ENCODE measurements at regions not wholly inside any gene's neighbourhood (a gene's known extent, or its start where the extent isn't known, plus 50 kb on each side); places are given as distances from the start of the nearest gene placed in this dataset.

GRCh38 chr10:28959850-28960501 lies 282.7 kb downstream of the BAMBI start:
- DNase-seq (ENCODE audit: low read depth in 1 of 2, low spot score in 1 of 2), result no peak
- in situ Hi-C loops (cut with HindIII; ENCODE audit: low pct_unique_long_range_greater_than_20kb, low sequenced_read_pairs), result no loop called here
- TF ChIP-seq JUND (IDR thresholded peaks at IDR 0.05; ENCODE audit: low read depth), result no peak

GRCh38 chr10:28962768-28963167 lies 285.4 kb downstream of the BAMBI start:
- no peak for DNase-seq (ENCODE audit: low read depth in 1 of 2, low spot score in 1 of 2)
- in situ Hi-C loops (cut with HindIII; ENCODE audit: low pct_unique_long_range_greater_than_20kb, low sequenced_read_pairs), result no loop called here
- TF ChIP-seq JUND (IDR thresholded peaks at IDR 0.05; ENCODE audit: low read depth), result no peak

- in situ Hi-C loops (cut with HindIII; ENCODE audit: low pct_unique_long_range_greater_than_20kb, low sequenced_read_pairs), result no loop called here
- no peak for TF ChIP-seq JUND (IDR thresholded peaks at IDR 0.05; ENCODE audit: low read depth)
- no peak for DNase-seq (ENCODE audit: low read depth in 1 of 2, low spot score in 1 of 2)
These were observed 286.4 kb downstream of the BAMBI start for GRCh38 chr10:28963539-28964221.

GRCh38 chr10:28965937-28966336 lies 288.6 kb downstream of the BAMBI start:
- TF ChIP-seq JUND (IDR thresholded peaks at IDR 0.05; ENCODE audit: low read depth), result no peak
- DNase-seq (ENCODE audit: low read depth in 1 of 2, low spot score in 1 of 2), result no peak
- in situ Hi-C loops (cut with HindIII; ENCODE audit: low pct_unique_long_range_greater_than_20kb, low sequenced_read_pairs), result no loop called here

GRCh38 chr10:28967031-28967430 lies 289.7 kb downstream of the BAMBI start:
- no peak for DNase-seq (ENCODE audit: low read depth in 1 of 2, low spot score in 1 of 2)
- in situ Hi-C loops (cut with HindIII; ENCODE audit: low pct_unique_long_range_greater_than_20kb, low sequenced_read_pairs), result no loop called here
- TF ChIP-seq JUND (IDR thresholded peaks at IDR 0.05; ENCODE audit: low read depth), result no peak

GRCh38 chr10:28969413-28969812 lies 292.1 kb downstream of the BAMBI start:
- no peak for DNase-seq (ENCODE audit: low read depth in 1 of 2, low spot score in 1 of 2)
- no peak for TF ChIP-seq JUND (IDR thresholded peaks at IDR 0.05; ENCODE audit: low read depth)
- in situ Hi-C loops (cut with HindIII; ENCODE audit: low pct_unique_long_range_greater_than_20kb, low sequenced_read_pairs), result no loop called here

GRCh38 chr10:28970231-28970630 lies 292.9 kb downstream of the BAMBI start:
- in situ Hi-C loops (cut with HindIII; ENCODE audit: low pct_unique_long_range_greater_than_20kb, low sequenced_read_pairs), result no loop called here
- DNase-seq (ENCODE audit: low read depth in 1 of 2, low spot score in 1 of 2), result no peak
- no peak for TF ChIP-seq JUND (IDR thresholded peaks at IDR 0.05; ENCODE audit: low read depth)

GRCh38 chr10:28971255-28971654 lies 293.9 kb downstream of the BAMBI start:
- in situ Hi-C loops (cut with HindIII; ENCODE audit: low pct_unique_long_range_greater_than_20kb, low sequenced_read_pairs), result no loop called here
- TF ChIP-seq JUND (IDR thresholded peaks at IDR 0.05; ENCODE audit: low read depth), result no peak
- no peak for DNase-seq (ENCODE audit: low read depth in 1 of 2, low spot score in 1 of 2)

GRCh38 chr10:28971764-28972163 lies 294.4 kb downstream of the BAMBI start:
- no peak for DNase-seq (ENCODE audit: low read depth in 1 of 2, low spot score in 1 of 2)
- in situ Hi-C loops (cut with HindIII; ENCODE audit: low pct_unique_long_range_greater_than_20kb, low sequenced_read_pairs), result no loop called here
- no peak for TF ChIP-seq JUND (IDR thresholded peaks at IDR 0.05; ENCODE audit: low read depth)

- TF ChIP-seq JUND (IDR thresholded peaks at IDR 0.05; ENCODE audit: low read depth), result no peak
- in situ Hi-C loops (cut with HindIII; ENCODE audit: low pct_unique_long_range_greater_than_20kb, low sequenced_read_pairs), result no loop called here
- no peak for DNase-seq (ENCODE audit: low read depth in 1 of 2, low spot score in 1 of 2)
These were observed 296.1 kb downstream of the BAMBI start for GRCh38 chr10:28973309-28973972.

- no peak for DNase-seq (ENCODE audit: low read depth in 1 of 2, low spot score in 1 of 2)
- in situ Hi-C loops (cut with HindIII; ENCODE audit: low pct_unique_long_range_greater_than_20kb, low sequenced_read_pairs), result no loop called here
- TF ChIP-seq JUND (IDR thresholded peaks at IDR 0.05; ENCODE audit: low read depth), result no peak
These were observed 298.7 kb downstream of the BAMBI start for GRCh38 chr10:28975891-28976531.

- TF ChIP-seq JUND (IDR thresholded peaks at IDR 0.05; ENCODE audit: low read depth), result no peak
- in situ Hi-C loops (cut with HindIII; ENCODE audit: low pct_unique_long_range_greater_than_20kb, low sequenced_read_pairs), result no loop called here
- DNase-seq (ENCODE audit: low read depth in 1 of 2, low spot score in 1 of 2), result no peak
These were observed 300.2 kb downstream of the BAMBI start for GRCh38 chr10:28977518-28977917.

- peak in 1 of 2 experiments; percentile 49 for DNase-seq (ENCODE audit: low read depth in 1 of 2, low spot score in 1 of 2)
- in situ Hi-C loops (cut with HindIII; ENCODE audit: low pct_unique_long_range_greater_than_20kb, low sequenced_read_pairs), result no loop called here
- no peak for TF ChIP-seq JUND (IDR thresholded peaks at IDR 0.05; ENCODE audit: low read depth)
These were observed 302.9 kb downstream of the BAMBI start for GRCh38 chr10:28980264-28980663.

Data from T47D (cell line).